Retina (tissue), 1 donor: ENCODE measurements at regions not wholly inside any gene's neighbourhood (a gene's known extent, or its start where the extent isn't known, plus 50 kb on each side); places are given as distances from the start of the nearest gene placed in this dataset.

Experiments used
- DNase-seq: peaks from one replicate; pipeline ENCODE4 v3.0.0-alpha.2; 2016

- DNase-seq: no peak
Observed at GRCh38 chr5:39867923-39868322, 443.1 kb upstream of the DAB2 start.

- no peak for DNase-seq
Observed at GRCh38 chr5:39863926-39864552, 439.3 kb upstream of the DAB2 start.

- DNase-seq: no peak
Observed at GRCh38 chr5:39857041-39857440, 432.3 kb upstream of the DAB2 start.

- DNase-seq: no peak
Observed at GRCh38 chr5:39854771-39855410, 430.1 kb upstream of the DAB2 start.

GRCh38 chr5:39850291-39850690, 425.5 kb upstream of the DAB2 start:
- DNase-seq: no peak

- DNase-seq: no peak
Observed at GRCh38 chr5:39846144-39846543, 421.4 kb upstream of the DAB2 start.

GRCh38 chr5:39843767-39844166, 419.0 kb upstream of the DAB2 start:
- no peak for DNase-seq

GRCh38 chr5:39835371-39835770, 410.6 kb upstream of the DAB2 start:
- DNase-seq: no peak

- no peak for DNase-seq
Observed at GRCh38 chr5:39829441-39829840, 404.7 kb upstream of the DAB2 start.

GRCh38 chr5:39826051-39826450, 401.3 kb upstream of the DAB2 start:
- no peak for DNase-seq

GRCh38 chr5:39825301-39825700, 400.5 kb upstream of the DAB2 start:
- DNase-seq: no peak

GRCh38 chr5:39822020-39822419, 397.2 kb upstream of the DAB2 start:
- DNase-seq: no peak

- no peak for DNase-seq
Observed at GRCh38 chr5:39816866-39817265, 392.1 kb upstream of the DAB2 start.

- DNase-seq: no peak
Observed at GRCh38 chr5:39816156-39816845, 391.5 kb upstream of the DAB2 start.

GRCh38 chr5:39815711-39816110, 390.9 kb upstream of the DAB2 start:
- no peak for DNase-seq

- DNase-seq: no peak
Observed at GRCh38 chr5:39811381-39811780, 386.6 kb upstream of the DAB2 start.

- DNase-seq: no peak
Observed at GRCh38 chr5:39808656-39809055, 383.9 kb upstream of the DAB2 start.

GRCh38 chr5:39801306-39801705, 376.5 kb upstream of the DAB2 start:
- DNase-seq: no peak

GRCh38 chr5:39800042-39800601, 375.3 kb upstream of the DAB2 start:
- peak; percentile 26 for DNase-seq

- no peak for DNase-seq
Observed at GRCh38 chr5:39799242-39799641, 374.5 kb upstream of the DAB2 start.

GRCh38 chr5:39794513-39795210, 369.9 kb upstream of the DAB2 start:
- DNase-seq: no peak

- no peak for DNase-seq
Observed at GRCh38 chr5:39785410-39785809, 360.6 kb upstream of the DAB2 start.

- DNase-seq: no peak
Observed at GRCh38 chr5:39783756-39784421, 359.1 kb upstream of the DAB2 start.
